ENCODE measurements at regions not wholly inside any gene's neighbourhood (a gene's known extent, or its start where the extent isn't known, plus 50 kb on each side); places are given as distances from the start of the nearest gene placed in this dataset.

DNA sequence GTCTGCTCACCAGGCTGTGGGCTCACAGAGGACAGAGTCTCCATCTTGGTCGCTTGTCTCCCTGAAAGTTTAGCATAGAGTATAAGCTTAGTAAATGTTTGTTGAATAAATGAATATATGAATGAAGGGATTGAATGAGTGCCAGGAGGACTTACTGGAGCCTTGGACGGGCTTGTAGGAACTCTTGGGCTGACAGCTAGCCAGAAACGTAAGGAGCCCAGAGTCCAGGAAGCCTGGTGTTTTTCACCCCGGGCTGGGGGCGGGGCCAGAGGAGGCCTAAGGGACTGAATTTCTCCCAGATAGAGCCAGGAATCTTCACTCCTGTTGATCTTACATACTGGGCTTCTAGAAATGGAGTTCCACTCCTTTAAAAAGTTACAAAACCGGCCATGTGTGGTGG is 68.5 kb upstream of the SRSF6 start:
- Histone ChIP-seq H3K9me2 (ENCODE audit: low read depth, low read length) (no peaks in the 10 kb centered on the region), H3K4me2 (ENCODE audit: low read length) (no peak overlapping the region), H3K9me3 (ENCODE audit: low read length) (no peaks in the 10 kb centered on the region), H3F3A (ENCODE audit: insufficient read depth, low read length) (no peaks in the 10 kb centered on the region), H3K27ac (ENCODE audit: low read depth, low read length, poor library complexity, severe bottlenecking) (no peak overlapping the region), H3K36me3 (ENCODE audit: insufficient read depth, low read length) (no peaks in the 10 kb centered on the region), H3K9ac (ENCODE audit: low read length) (no peak overlapping the region), H3K4me3 (ENCODE audit: low read depth, low read length, poor library complexity, severe bottlenecking) (no peak overlapping the region), H4K20me1 (ENCODE audit: insufficient read depth, low read length) (no peaks in the 10 kb centered on the region), H3K79me2 (ENCODE audit: insufficient read depth, low read length) (no peaks in the 10 kb centered on the region), H3K4me1 (ENCODE audit: insufficient read depth, low read length, severe bottlenecking) (no peaks in the 10 kb centered on the region), H3K27me3 (ENCODE audit: insufficient read depth, low read length) (0 out of 2 replicates have a peak, but pooled peaks cover 3% of the 10 kb centered on the region), H2AFZ (ENCODE audit: low read length) (no peak overlapping the region)
- TF ChIP-seq, protein P1, sequence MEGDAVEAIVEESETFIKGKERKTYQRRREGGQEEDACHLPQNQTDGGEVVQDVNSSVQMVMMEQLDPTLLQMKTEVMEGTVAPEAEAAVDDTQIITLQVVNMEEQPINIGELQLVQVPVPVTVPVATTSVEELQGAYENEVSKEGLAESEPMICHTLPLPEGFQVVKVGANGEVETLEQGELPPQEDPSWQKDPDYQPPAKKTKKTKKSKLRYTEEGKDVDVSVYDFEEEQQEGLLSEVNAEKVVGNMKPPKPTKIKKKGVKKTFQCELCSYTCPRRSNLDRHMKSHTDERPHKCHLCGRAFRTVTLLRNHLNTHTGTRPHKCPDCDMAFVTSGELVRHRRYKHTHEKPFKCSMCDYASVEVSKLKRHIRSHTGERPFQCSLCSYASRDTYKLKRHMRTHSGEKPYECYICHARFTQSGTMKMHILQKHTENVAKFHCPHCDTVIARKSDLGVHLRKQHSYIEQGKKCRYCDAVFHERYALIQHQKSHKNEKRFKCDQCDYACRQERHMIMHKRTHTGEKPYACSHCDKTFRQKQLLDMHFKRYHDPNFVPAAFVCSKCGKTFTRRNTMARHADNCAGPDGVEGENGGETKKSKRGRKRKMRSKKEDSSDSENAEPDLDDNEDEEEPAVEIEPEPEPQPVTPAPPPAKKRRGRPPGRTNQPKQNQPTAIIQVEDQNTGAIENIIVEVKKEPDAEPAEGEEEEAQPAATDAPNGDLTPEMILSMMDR (IDR thresholded peaks at IDR 0.05; ENCODE audit: low read length) = no peak
- TF ChIP-seq EZH2 (IDR thresholded peaks at IDR 0.05; ENCODE audit: borderline replicate concordance, low read length) = no peak

DNA sequence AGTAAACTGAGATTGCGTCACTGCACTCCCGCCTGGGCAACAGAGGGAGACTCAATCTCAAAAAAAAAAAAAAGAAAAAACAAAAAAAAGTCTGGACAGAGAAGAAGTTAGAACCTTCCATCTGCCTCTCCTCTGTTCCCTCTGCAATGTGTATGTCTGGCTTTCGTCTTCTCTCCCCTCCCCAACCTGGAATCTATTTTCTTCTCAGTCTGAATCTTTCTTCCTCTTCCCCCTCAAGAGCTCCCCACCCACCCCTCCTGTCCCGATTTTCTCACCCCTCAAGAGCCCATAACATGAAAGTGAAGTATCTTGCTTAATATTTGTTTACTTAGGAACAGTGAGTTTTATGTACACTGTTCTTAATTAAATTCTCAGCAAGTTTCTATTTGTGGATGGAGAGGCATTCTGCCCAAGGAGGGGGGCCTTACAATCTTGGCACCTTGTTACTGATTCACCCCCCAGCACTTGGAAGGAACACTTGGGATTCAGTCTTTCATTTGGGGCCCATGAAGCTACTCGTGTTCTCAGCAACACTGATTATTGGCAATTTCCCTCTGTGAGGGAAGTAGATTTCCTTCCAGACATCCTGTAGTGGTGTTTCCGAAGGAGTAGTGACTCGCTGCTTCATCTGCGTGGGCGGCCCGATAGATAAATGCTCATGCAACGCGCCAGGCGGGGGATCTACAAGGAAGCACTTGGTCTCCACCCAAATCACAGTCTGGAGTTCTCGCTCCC is 69.3 kb upstream of the SRSF6 start:
- Histone ChIP-seq H3K9me3 (ENCODE audit: low read length) (no peaks in the 10 kb centered on the region), H3K4me2 (ENCODE audit: low read length) (no peak overlapping the region), H3K27me3 (ENCODE audit: insufficient read depth, low read length) (0 out of 2 replicates have a peak, but pooled peaks cover 3% of the 10 kb centered on the region), H3K27ac (ENCODE audit: low read depth, low read length, poor library complexity, severe bottlenecking) (no peak overlapping the region), H3K36me3 (ENCODE audit: insufficient read depth, low read length) (no peaks in the 10 kb centered on the region), H3K4me3 (ENCODE audit: low read depth, low read length, poor library complexity, severe bottlenecking) (no peak overlapping the region), H3F3A (ENCODE audit: insufficient read depth, low read length) (no peaks in the 10 kb centered on the region), H3K9ac (ENCODE audit: low read length) (no peak overlapping the region), H3K9me2 (ENCODE audit: low read depth, low read length) (no peaks in the 10 kb centered on the region), H4K20me1 (ENCODE audit: insufficient read depth, low read length) (no peaks in the 10 kb centered on the region), H3K4me1 (ENCODE audit: insufficient read depth, low read length, severe bottlenecking) (no peaks in the 10 kb centered on the region), H3K79me2 (ENCODE audit: insufficient read depth, low read length) (no peaks in the 10 kb centered on the region), H2AFZ (ENCODE audit: low read length) (no peak overlapping the region)
- TF ChIP-seq, protein P1 (IDR thresholded peaks at IDR 0.05; ENCODE audit: low read length) = no peak
- TF ChIP-seq EZH2 (IDR thresholded peaks at IDR 0.05; ENCODE audit: borderline replicate concordance, low read length) = no peak

DNA sequence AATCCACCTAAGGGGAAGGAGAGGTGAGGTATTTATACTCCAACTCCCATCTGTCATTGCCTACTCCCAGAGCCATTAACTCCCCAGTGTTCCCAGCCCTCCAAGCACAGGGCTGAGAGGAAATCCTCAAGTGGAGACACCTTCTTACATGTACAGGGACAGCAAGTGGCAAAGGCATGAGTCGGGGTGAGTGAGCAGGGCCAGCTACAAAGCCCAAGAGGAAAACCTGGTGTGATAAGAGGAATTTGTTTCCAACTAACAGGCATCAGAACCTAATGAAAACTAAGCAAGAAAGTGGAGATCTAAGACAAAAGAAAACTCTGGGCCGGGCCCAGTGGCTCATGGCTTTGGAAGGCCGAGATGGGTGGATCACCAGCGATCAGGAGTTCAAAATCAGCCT is 70.0 kb upstream of the SRSF6 start:
- Histone ChIP-seq H2AFZ (ENCODE audit: low read length) (no peak overlapping the region), H3K4me2 (ENCODE audit: low read length) (no peak overlapping the region), H3K9me2 (ENCODE audit: low read depth, low read length) (no peaks in the 10 kb centered on the region), H3K4me1 (ENCODE audit: insufficient read depth, low read length, severe bottlenecking) (no peaks in the 10 kb centered on the region), H3K4me3 (ENCODE audit: low read depth, low read length, poor library complexity, severe bottlenecking) (no peak overlapping the region), H3K79me2 (ENCODE audit: insufficient read depth, low read length) (no peaks in the 10 kb centered on the region), H3F3A (ENCODE audit: insufficient read depth, low read length) (no peaks in the 10 kb centered on the region), H3K27ac (ENCODE audit: low read depth, low read length, poor library complexity, severe bottlenecking) (no peak overlapping the region), H3K9ac (ENCODE audit: low read length) (no peak overlapping the region), H3K36me3 (ENCODE audit: insufficient read depth, low read length) (no peaks in the 10 kb centered on the region), H4K20me1 (ENCODE audit: insufficient read depth, low read length) (no peaks in the 10 kb centered on the region), H3K9me3 (ENCODE audit: low read length) (no peaks in the 10 kb centered on the region), H3K27me3 (ENCODE audit: insufficient read depth, low read length) (0 out of 2 replicates have a peak, but pooled peaks cover 3% of the 10 kb centered on the region)
- no peak for TF ChIP-seq EZH2 (IDR thresholded peaks at IDR 0.05; ENCODE audit: borderline replicate concordance, low read length)
- TF ChIP-seq, protein P1 (IDR thresholded peaks at IDR 0.05; ENCODE audit: low read length) = no peak

Data from OCI-LY1 (cell line).